NOMO-1 (cell line): ENCODE measurements at regions not wholly inside any gene's neighbourhood (a gene's known extent, or its start where the extent isn't known, plus 50 kb on each side); places are given as distances from the start of the nearest gene placed in this dataset.
"Not testable (repeated sequence)": the region's sequence is repeated elsewhere in the genome, so short reads cannot be mapped to it uniquely, and the experiment has no call there.

ENCODE experiments used
- DNase-seq, 2 experiments: peaks; one replicate each; lab custom pipeline; 2025; ENCODE audit not compliant: unreplicated experiment in 2 of 2; lab: John Stamatoyannopoulos, UW

DNA sequence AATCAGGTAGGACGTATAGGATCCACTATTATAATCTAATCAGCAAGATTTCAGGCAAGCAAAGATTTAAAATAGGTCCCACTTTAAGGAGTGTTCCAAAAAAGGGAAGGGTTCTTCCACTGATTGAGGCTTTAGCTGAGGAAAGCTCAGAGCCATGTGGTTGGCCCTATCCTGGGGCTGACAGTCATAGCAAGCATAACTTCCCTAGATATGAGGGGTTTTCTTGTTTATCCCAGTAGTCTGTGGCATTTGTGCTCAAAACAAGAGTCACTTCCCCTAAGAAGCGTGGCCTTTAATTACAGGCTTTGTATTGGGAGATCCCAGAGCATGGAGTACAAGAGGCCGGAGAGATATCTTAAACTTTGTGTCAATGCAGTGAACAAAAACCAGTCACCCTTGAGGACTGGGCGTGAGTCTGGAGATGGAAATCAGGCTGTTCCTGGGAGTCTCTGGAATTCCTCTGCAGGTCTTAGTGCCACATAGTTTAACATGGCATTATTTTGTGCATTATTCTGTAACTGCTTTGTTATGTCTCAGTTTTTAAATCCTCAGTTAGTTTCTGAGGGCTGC, 136.9 kb upstream of the FBXO11 start:
- no peak for DNase-seq

DNA sequence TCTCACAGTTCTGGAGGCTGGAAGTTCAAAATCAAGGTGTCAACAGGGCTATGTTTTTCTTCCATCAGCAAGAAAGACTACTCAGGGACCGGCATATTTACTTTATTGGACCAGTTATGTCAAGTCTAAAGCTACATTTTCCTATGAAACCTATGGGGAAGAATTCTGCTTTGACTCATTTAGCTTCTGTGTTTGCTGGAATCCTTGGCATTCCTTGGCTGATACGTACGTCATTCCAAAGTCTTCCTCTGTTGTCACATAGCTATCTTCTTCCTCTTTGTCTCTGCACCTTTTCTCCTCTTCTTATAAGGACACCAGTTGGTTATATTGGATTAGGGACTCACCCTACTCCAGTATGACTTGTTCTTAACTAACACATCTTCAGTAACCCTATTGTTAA, 137.4 kb upstream of the FBXO11 start:
- DNase-seq, result no peak

DNA sequence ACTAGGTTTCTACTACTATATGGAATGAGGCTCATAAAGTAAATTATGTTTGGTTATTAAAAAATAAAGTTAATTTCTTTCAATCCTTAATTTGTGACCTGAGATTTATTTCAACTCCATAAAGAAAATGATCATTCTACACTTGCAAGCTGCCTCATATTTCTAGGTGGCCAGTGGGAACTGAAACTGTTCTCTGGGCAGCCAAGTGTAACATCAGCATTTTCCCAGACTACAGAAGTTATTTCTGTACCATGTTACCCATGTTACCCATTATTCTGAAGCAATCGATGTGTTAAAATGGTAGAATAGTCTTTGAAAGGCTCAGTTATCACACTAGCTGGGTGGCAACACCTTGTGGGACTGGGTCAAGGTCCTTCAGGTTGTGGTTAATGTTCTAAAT, 139.3 kb upstream of the FBXO11 start:
- peak; percentile 16 to 34 for DNase-seq

DNA sequence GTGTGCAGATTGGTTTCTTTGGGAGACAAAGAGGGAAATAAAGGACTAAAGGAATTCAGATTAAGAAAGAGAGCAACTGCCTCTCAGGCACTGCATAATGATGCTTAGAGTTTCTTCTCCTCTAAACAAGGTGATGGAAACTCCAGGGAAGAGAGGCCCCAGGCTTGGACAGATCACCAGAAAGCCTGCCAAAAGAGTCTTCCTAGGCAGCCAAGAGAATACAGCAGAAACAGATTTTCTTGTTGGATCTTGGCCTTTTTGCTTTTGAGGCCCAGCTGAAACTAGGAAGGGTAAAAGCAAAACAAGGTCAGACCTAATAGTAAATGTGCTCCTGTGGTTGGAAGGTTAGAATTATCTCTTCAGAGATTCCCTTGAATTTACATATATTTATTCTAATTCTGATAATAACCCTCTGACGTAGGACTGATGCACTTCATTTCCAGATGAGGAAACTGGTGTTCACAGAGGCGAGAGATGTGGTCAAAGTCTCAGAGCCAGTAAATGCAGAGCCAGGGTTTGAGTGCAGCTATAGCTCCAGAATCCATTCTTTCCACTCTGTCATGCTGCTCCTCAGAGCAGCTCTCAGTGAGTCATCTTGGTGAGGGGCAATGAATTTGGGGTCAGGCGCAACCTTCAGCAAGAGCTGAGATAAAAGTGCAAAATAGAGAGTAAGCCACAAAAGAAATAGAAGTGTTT, 142.3 kb upstream of the FBXO11 start:
- no peak for DNase-seq

DNA sequence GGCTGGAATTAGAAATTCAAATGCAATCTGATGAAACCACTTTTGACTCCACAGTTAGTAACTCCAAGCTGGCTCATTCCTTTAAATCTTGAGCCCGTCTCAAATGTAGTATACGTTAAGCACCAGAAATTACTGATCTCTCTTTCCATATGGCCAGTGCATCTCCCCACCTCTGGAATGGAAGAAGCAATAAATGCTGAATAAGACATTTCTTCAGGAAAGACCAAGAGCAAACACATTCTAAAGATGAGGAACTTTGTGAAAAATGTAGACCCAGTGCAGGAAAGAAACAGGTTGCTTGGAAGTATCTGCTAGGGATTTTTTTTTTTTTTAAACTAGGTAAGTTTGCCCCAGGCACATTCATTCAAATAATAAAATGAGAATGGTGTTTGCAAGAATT, 143.1 kb upstream of the FBXO11 start:
- no peak for DNase-seq

DNA sequence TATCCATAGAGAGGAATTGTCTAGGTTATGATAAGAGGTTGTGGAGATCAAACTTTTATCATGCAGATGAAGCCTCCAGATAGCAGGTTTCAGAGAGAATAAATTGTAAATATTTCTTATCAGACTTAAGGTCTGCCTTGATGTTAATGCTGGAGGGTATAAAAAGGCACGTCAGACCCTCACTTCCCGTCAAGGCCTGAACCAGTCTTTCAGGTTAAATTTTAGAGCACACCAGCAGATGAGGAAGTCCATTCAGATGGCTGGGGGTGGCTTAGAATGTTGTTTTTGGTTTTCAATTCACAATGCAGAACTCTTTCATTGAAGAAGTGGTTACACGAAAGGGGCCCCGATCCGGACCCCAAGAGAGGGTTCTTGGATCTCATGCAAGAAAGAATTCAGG, 144.4 kb upstream of the FBXO11 start:
- no peak for DNase-seq

DNA sequence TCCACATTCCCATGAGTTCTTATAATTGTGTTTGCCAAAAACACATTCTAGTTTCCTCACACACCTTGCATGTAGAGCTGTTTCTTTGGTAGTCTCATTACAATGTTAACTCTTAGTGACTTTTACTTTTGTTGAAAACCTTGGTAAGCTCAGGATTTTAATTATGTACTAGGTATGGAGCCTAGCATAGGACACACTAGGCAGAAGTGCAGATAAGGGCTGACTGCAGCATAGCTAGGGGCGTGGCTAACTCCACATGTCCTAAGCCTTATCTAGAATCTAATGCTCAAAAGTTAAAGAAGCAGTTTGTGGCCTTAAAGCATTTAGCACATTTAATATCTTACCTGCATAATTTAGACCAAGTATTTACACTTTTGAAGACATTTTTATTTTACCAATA, 153.7 kb upstream of the FBXO11 start:
- DNase-seq, result no peak

DNA sequence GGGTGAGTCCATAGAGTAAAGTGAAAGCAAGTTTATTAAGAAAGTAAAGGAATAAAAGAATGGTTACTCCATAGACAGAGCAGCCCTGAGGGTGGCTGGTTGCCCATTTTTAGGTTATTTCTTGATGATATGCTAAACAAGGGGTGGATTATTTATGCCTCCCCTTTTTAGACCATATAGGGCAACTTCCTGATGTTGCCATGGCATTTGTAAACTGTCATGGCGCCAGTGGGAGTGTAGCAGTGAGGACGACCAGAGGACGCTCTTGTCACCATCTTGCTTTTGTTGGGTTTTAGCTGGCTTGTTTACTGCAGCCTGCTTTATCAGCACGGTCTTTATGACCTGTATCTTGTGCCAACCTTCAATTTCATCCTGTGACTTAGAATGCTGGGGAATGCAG, 155.4 kb upstream of the FBXO11 start:
- not testable (repeated sequence) for DNase-seq

DNA sequence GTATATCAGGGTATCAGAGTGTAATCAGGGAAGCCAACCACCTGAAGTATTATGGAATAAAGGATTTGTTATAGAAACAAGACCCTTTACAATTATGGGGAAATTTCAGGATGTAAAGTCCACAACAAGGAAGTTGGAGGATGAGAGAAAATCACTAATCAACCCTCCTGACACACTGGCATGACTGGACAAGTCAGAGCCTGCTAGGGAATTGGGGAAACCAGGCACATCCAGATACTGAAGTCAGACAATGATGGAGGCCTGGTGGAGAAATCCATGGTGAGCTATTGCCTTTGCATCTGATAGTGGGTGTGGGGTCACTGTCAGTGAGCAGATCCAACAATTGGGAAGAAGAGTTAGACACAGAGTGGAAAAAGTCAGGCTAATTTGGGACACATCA, 158.8 kb upstream of the FBXO11 start:
- DNase-seq, result no peak

DNA sequence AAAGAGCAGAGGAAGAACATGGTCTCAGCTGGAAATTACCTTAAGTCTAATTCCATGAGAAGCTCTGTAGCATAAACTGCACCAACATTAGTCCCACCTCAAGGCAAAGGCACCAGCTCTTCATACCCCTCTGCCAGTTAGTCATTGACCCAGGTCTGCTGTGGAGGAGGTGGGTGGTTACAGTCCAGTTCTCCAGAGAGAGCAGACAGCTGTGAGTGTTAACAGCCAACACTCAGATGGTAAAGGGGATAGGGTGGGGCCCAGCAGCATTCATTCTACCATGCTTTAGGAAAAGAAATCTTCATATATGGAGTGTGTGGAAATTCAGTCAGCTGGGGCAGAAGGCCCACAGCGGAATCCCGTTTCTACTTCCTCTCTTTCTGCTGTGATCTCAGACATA, 159.7 kb upstream of the FBXO11 start:
- no peak for DNase-seq

DNA sequence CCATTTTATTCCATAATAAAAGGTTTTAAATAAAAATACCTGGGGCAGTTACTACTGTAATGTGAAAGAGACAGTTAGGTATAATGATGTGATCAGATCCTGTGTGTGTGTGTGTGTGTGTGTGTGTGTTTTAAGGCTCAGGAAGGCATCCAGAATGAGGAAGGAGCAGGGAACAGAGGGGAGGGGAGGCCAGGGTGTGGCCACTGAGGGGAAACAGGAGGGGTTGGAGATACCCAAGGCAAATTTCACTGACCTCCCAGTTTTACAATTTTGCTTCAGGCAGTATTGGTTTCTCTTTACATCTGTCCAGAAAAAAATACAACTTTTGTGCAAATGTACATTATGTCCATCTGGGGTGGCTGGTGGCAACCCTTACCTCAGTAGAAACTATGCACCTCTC, 163.5 kb upstream of the FBXO11 start:
- DNase-seq, result peak; percentile 61 to 70

DNA sequence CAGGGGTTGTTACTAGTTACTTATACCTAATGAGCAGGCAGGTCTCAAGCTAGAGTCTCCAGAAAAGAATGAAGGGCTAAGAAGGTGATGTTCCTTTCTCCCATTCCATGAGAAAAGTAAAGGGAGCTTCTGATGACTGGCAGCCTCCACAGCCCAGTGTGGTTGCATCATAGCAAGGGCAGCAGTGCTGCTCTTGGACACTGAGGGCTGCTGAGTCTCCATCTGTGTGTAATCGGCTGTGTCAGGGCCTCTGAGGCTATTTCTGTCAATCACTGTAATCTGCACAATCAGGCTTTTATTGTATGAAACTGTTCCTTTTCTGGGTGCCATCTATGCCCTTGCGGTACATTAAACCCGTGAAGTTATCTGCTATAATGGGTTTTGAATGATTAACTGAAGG, 164.1 kb upstream of the FBXO11 start:
- DNase-seq, result no peak

DNA sequence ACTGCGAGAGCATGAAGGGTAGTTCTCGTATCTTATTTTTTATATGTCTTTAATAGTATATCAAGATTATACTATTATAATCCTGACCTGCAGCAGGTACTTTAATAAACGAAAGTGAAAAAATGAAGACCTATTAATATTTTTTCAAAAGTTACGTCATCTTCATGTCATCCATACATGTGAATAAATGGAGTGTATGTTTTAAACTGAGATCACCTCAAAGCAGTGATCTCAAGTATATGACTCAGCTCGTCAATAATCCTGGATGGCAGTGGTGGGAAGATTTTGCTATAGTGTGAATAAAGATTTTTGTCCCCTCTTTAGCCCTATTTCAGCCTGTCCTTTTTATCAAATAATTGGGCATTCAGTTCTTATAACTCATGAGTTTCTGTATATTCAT, 166.3 kb upstream of the FBXO11 start:
- no peak for DNase-seq

DNA sequence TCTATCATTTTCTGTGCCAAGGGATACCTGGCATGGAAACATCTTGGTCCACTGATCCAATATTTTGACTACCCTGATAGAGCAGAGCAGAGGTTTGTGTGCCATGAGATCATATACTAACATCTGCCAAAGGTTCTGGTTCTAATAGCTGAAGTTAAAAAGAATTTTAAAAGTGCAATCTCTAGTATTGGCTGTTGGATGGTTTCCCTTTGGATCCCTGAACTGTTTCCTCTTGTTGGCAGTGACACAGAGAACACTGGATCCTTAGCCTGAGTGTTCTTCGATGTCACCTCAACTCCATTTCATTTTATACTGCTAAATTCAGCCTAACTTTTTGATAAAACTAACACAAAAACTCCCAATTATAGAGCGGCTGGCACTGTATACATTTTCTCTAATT, 169.3 kb upstream of the FBXO11 start:
- no peak for DNase-seq

DNA sequence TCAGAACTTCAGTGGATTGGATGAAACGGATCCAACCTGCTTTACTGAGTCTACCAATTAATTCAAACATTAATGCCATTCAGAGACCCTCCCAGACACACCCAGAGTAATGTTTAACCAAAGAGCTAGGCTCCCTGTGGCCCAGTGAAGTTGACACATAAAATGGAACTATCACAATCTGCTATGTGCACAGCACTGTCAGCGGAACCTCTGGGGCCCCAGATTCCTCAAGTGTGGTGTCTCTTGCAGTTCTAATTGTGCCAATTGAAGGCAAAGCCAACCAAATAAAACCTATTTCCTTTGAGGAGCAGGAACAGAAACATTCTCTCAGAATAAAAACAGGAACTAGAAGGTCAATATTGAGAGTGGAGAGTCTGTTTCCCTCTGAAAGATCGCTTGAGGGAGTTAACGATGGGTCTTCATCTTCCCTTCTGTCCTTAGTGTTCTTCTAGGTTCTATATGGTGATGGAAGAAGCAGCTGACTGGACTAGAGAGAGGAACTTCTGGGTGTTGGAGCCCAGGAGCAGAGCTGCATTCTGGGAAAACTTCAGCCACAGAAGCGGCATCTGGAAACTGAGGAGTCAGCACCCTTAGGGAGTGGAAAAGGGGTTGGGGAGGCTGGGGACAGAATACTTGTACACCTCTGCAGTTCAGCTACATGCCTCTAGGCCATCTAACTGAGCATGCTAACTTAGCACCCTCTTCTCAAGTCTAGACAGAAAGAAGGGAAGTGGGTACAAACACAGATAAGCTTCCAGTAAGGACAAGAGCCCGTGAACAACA, 174.4 kb upstream of the FBXO11 start:
- DNase-seq, result peak; percentile 74 to 89

DNA sequence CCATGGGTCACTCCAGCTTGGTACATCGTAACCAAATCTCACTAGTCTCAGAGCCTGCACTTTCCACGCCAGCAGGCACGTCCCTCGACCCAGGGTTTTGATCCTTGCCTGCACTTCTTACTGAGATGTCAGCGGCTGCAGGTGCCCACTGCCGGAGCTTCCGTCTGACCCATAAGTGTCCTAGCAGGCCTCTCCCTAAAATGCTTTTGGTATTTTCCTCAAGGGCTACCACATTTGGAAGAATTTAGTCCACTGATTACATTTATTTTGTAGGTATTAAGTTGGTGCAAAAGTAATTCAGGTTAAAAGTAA, 175.0 kb upstream of the FBXO11 start:
- no peak for DNase-seq

DNA sequence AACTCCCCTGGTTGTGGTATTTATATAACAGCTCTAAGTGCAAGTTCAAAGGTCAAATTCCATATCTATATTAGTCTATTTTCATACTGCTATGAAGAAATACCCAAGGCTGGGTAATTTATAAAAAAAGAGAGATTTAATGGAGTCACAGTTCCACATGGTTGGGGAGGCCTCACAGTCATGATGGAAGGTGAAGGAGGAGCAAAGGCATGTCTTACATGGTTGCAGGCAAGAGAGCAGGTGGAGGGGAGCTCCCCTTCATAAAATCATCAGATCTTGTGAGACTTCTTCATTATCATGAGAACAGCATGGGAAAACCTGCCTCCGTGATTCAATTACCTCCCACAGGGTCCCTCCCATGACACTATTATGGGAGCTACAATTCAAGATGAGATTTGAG, 179.6 kb upstream of the FBXO11 start:
- DNase-seq, result no peak

DNA sequence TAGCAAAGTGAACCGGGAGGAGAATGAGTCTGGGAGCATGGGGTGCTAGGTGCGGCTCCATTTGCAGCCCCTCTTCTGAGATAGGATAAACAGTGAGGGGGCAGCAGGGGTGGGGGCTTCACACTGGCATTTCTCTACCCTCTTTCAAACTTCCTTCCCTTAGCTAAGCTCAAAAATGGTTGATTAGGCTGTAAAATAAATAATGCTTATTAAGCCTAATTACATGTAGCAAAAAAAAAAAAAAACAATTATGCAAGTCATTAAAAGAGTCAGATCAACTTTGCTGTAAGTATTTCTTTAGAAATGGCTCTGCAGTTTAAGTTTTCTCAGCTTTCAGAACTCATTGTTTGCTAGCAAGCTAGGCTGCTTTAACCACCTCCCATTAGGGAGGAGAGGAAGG, 182.7 kb upstream of the FBXO11 start:
- no peak for DNase-seq

DNA sequence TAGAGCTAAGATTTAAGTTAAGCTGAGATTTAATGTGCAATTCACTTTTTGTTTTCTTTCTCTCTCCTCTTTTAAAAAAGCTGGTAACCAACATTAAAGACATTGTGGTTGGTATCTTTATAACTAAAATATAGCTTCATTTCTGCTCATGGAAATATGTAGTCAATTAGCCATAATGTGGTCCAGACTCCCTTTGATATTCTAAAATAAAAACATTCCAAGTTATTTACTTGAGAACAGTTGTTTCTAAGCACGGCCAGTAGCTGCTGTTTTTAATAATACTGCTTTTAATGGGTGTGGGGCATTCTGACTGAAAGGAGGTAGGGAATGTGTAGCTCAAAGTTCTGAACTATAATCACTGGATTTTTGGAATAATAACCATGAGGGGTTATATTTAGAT, 183.3 kb upstream of the FBXO11 start:
- DNase-seq, result no peak

DNA sequence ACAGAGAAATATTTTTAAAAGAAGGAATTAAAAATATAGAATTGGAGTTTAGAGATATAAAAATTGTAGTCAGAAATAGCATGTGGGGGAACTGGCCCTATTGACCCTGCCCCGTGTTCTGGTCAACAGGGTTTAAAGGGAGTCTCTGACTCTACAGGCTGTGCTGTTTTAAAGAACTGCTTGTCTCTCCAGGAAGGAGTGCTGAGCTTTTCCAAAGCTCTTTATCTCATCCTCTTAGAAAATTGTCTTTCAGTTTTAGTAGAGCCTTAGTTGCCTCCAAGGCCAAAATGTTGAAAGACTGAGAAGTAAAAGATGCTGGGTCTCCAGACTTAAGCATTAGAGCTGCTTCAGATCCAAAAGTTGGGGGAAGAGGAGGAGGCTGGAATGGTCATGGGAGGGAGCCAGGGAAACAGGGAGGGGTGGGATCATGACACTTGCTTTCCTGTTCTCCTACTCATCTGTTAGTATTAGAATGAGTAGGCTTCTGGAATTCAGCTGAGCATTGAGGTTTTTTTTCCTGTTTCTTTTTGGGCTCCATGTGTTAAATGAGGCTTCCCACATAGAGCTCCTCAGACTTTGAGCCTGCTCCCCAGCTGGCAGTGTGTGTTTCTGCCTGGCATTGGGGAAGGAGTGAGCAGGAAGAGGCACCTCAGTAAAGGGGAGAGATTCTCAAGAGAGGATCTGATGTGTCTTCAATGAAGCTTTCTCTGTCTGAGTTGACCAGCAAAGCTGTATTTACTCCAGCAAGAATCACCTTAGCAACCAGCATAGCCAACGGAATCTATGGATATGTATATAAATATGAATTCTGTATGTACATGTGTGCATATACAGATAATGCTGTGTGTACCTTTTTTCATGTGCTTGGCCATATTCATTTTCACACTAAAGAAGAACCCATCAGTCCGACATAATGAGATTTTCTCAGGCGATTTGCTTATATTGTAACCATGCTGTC, 186.8 kb upstream of the FBXO11 start:
- no peak for DNase-seq

DNA sequence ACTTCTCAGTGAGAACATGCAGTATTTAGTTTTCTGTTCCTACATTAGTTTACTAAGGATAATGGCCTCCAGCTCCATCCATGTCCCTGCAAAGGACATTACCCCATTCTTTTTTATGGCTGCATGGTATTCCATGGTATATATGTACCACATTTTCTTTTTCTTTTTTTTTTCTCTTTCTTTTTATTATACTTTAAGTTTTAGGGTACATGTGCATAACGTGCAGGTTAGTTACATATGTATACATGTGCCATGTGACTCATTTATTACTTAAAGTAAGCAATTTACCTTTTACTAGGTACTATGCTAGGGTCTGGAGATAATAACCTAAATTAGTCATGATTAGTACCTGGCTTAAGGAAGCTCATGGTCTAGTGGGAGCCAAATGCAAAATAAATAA, 190.5 kb upstream of the FBXO11 start:
- not testable (repeated sequence) for DNase-seq
